ENCODE measurements at regions not wholly inside any gene's neighbourhood (a gene's known extent, or its start where the extent isn't known, plus 50 kb on each side); places are given as distances from the start of the nearest gene placed in this dataset.
"Not testable (repeated sequence)": the region's sequence is repeated elsewhere in the genome, so short reads cannot be mapped to it uniquely, and the experiment has no call there.

GRCh38 chr3:147245638-147246037, 160.7 kb downstream of the ZIC4 start:
- DNase-seq; ATAC-seq; intact Hi-C loops (cut with DNase I, micrococcal nuclease): not testable (repeated sequence)

GRCh38 chr3:147245022-147245421, 161.3 kb downstream of the ZIC4 start:
- not testable (repeated sequence) for DNase-seq, ATAC-seq

GRCh38 chr3:147244397-147244796, 161.9 kb downstream of the ZIC4 start:
- ATAC-seq: no peak
- no peak for DNase-seq
- intact Hi-C loops (cut with DNase I, micrococcal nuclease): no loop called here

More at GRCh38 chr3:147245022-147245421, 161.3 kb downstream of the ZIC4 start:
- intact Hi-C loops (cut with DNase I, micrococcal nuclease): not testable (repeated sequence)

GRCh38 chr3:147240581-147240980, 165.8 kb downstream of the ZIC4 start:
- intact Hi-C loops (cut with DNase I, micrococcal nuclease): no loop called here
- no peak for ATAC-seq
- DNase-seq: no peak

GRCh38 chr3:147237991-147238390, 168.4 kb downstream of the ZIC4 start:
- no peak for DNase-seq
- ATAC-seq: no peak
- intact Hi-C loops (cut with DNase I, micrococcal nuclease): no loop called here

- ATAC-seq; DNase-seq; intact Hi-C loops (cut with DNase I, micrococcal nuclease): not testable (repeated sequence)
Observed at GRCh38 chr3:147231980-147232379, 174.4 kb downstream of the ZIC4 start.

- no peak for DNase-seq
- no peak for ATAC-seq
- intact Hi-C loops (cut with DNase I, micrococcal nuclease): no loop called here
Observed at GRCh38 chr3:147231111-147231510, 175.2 kb downstream of the ZIC4 start.

- DNase-seq (no peak), ATAC-seq (no peak)
- intact Hi-C loops (cut with DNase I, micrococcal nuclease): no loop called here
Observed at GRCh38 chr3:147222291-147222690, 184.1 kb downstream of the ZIC4 start.

- ATAC-seq: no peak
- no peak for DNase-seq
- intact Hi-C loops (cut with DNase I, micrococcal nuclease): no loop called here
Observed at GRCh38 chr3:147218965-147219364, 187.4 kb downstream of the ZIC4 start.

GRCh38 chr3:147216143-147216673, 190.1 kb downstream of the ZIC4 start:
- no peak for ATAC-seq
- intact Hi-C loops (cut with DNase I, micrococcal nuclease): no loop called here

GRCh38 chr3:147215660-147216059, 190.7 kb downstream of the ZIC4 start:
- intact Hi-C loops (cut with DNase I, micrococcal nuclease): no loop called here
- ATAC-seq (no peak), DNase-seq (no peak)

More at GRCh38 chr3:147216143-147216673, 190.1 kb downstream of the ZIC4 start:
- no peak for DNase-seq

- intact Hi-C loops (cut with DNase I, micrococcal nuclease): no loop called here
- ATAC-seq: no peak
Observed at GRCh38 chr3:147213633-147214032, 192.7 kb downstream of the ZIC4 start.

GRCh38 chr3:147210676-147211075, 195.7 kb downstream of the ZIC4 start:
- intact Hi-C loops (cut with DNase I, micrococcal nuclease): no loop called here

More at GRCh38 chr3:147213633-147214032, 192.7 kb downstream of the ZIC4 start:
- DNase-seq: no peak

GRCh38 chr3:147201086-147201485, 205.3 kb downstream of the ZIC4 start:
- no peak for DNase-seq
- no peak for ATAC-seq
- intact Hi-C loops (cut with DNase I, micrococcal nuclease): no loop called here

More at GRCh38 chr3:147210676-147211075, 195.7 kb downstream of the ZIC4 start:
- DNase-seq: no peak
- no peak for ATAC-seq

- intact Hi-C loops (cut with DNase I, micrococcal nuclease): no loop called here
- DNase-seq (no peak), ATAC-seq (no peak)
Observed at GRCh38 chr3:147200545-147200944, 205.8 kb downstream of the ZIC4 start.

GRCh38 chr3:147197739-147198138, 208.6 kb downstream of the ZIC4 start:
- DNase-seq: no peak
- no peak for ATAC-seq
- intact Hi-C loops (cut with DNase I, micrococcal nuclease): no loop called here

GRCh38 chr3:147195887-147196286, 210.5 kb downstream of the ZIC4 start:
- intact Hi-C loops (cut with DNase I, micrococcal nuclease): no loop called here
- ATAC-seq (no peak), DNase-seq (no peak)

- no peak for DNase-seq
- no peak for ATAC-seq
- intact Hi-C loops (cut with DNase I, micrococcal nuclease): no loop called here
Observed at GRCh38 chr3:147191795-147192385, 214.5 kb downstream of the ZIC4 start.

GRCh38 chr3:147189016-147189415, 217.3 kb downstream of the ZIC4 start:
- DNase-seq (no peak), ATAC-seq (no peak)
- intact Hi-C loops (cut with DNase I, micrococcal nuclease): no loop called here

GRCh38 chr3:147187687-147188086, 218.7 kb downstream of the ZIC4 start:
- DNase-seq (no peak), ATAC-seq (no peak)
- intact Hi-C loops (cut with DNase I, micrococcal nuclease): no loop called here

GRCh38 chr3:147185781-147186180, 220.6 kb downstream of the ZIC4 start:
- intact Hi-C loops (cut with DNase I, micrococcal nuclease): no loop called here
- ATAC-seq (no peak), DNase-seq (no peak)

Data from left colon (tissue), 2 donors.